Endothelial cell of umbilical vein (primary cell): ENCODE measurements at regions not wholly inside any gene's neighbourhood (a gene's known extent, or its start where the extent isn't known, plus 50 kb on each side); places are given as distances from the start of the nearest gene placed in this dataset.
"Not testable (repeated sequence)": the region's sequence is repeated elsewhere in the genome, so short reads cannot be mapped to it uniquely, and the experiment has no call there.

Experiments
- BruUV-seq: library from RNA; stranded (reverse); fragments of 400-500 nt; replicated peaks from 2 replicates; lab custom pipeline; 2021; lab: Mats Ljungman, UMichigan
- CTCF ChIA-PET: fragments of 300-600, 350-600 bp; sonication (Branson Sonifier 250); formaldehyde crosslinking; loops from one replicate; lab custom pipeline; 2021; ENCODE audit warnings: antibody characterized with exemption, inconsistent platforms; lab: Charles Lee
- POLR2A ChIA-PET: fragments of 300-600, 350-600 bp; sonication (Branson Sonifier 250); formaldehyde crosslinking; loops from one replicate; lab custom pipeline; 2021; ENCODE audit warnings: antibody characterized with exemption, inconsistent platforms; lab: Charles Lee
- DNase-seq: peaks from one replicate; pipeline ENCODE4 v3.0.0-alpha.2; 2011; ENCODE audit warnings: low read depth, low spot score
- FAIRE-seq: peaks from 2 replicates; lab custom pipeline; 2011; peaks lifted over from hg19 to GRCh38; lab: Jason Lieb, UNC
- H2AFZ ChIP-seq: 2 replicates; pipeline ENCODE4 v1.6.0; 2012; ENCODE audit warnings: low read depth, low read length, control low read depth, inconsistent platforms
- H3K27ac ChIP-seq: 2 replicates; pipeline ENCODE4 v1.5.1; 2011; ENCODE audit warnings: low read depth, mild to moderate bottlenecking, control low read depth, low read length, moderate library complexity; ENCODE audit not compliant: insufficient read depth
- H3K27me3 ChIP-seq, 2 experiments: 2 replicates each; pipeline versions ENCODE4 v1.6.0 to v1.6.1; 2011; ENCODE audit warnings: low read length in 2 of 2, mixed read lengths in 1 of 2; ENCODE audit not compliant: control insufficient read depth in 2 of 2, insufficient read depth in 2 of 2
- H3K36me3 ChIP-seq, 2 experiments: 2 replicates in 1 of 2; 3 replicates in 1 of 2; pipeline ENCODE4 v1.5.1; 2011; ENCODE audit warnings: low read length in 2 of 2, mild to moderate bottlenecking in 1 of 2, moderate library complexity in 1 of 2; ENCODE audit not compliant: control insufficient read depth in 2 of 2, insufficient read depth in 2 of 2; ENCODE audit errors: extremely low read depth in 1 of 2
- H3K4me1 ChIP-seq: 3 replicates; pipeline ENCODE4 v1.5.1; 2011; ENCODE audit warnings: mild to moderate bottlenecking, low read length; ENCODE audit not compliant: control insufficient read depth, insufficient read depth; ENCODE audit errors: extremely low read depth
- H3K4me2 ChIP-seq: 2 replicates; pipeline ENCODE4 v1.6.1; 2011; ENCODE audit warnings: low read length, control low read depth, mixed read lengths; ENCODE audit not compliant: insufficient read depth
- H3K4me3 ChIP-seq, 3 experiments: fragments of 200-600 bp in 1 of 3; sonication (generic), shearing (Covaris generic) in 1 of 3; replicated peaks in 1 of 3; 2 replicates each; pipeline ENCODE4 v1.5.1; 2011 to 2016; ENCODE audit warnings: control low read depth in 3 of 3, low read length in 3 of 3, mild to moderate bottlenecking in 2 of 3, inconsistent platforms in 1 of 3, low read depth in 1 of 3, moderate library complexity in 1 of 3; ENCODE audit not compliant: insufficient read depth in 1 of 3
- H3K79me2 ChIP-seq: 2 replicates; pipeline ENCODE4 v1.6.0; 2012; ENCODE audit warnings: low read length, inconsistent platforms; ENCODE audit not compliant: control insufficient read depth, insufficient read depth
- H3K9ac ChIP-seq: replicated peaks from 2 replicates; pipeline ENCODE3; 2011; ENCODE audit warnings: low read length, control low read depth; ENCODE audit not compliant: insufficient read depth; ENCODE audit errors: extremely low read depth
- H3K9me1 ChIP-seq: replicated peaks from 3 replicates; pipeline ENCODE4 v1.6.0; 2011; ENCODE audit warnings: mild to moderate bottlenecking, low read length; ENCODE audit not compliant: control insufficient read depth, insufficient read depth; ENCODE audit errors: extremely low read depth
- H3K9me3 ChIP-seq: replicated peaks from 2 replicates; pipeline ENCODE4 v1.5.1; 2012; ENCODE audit warnings: low read length, inconsistent platforms; ENCODE audit not compliant: control insufficient read depth, insufficient read depth
- H4K20me1 ChIP-seq: replicated peaks from 2 replicates; pipeline ENCODE3; 2011; ENCODE audit warnings: mild to moderate bottlenecking, low read length; ENCODE audit not compliant: control insufficient read depth, insufficient read depth; ENCODE audit errors: extremely low read depth
- CTCF ChIP-seq, 2 donors: IDR thresholded peaks; 1 replicate in 1 of 2; 2 replicates in 1 of 2; pipeline ENCODE4 v1.5.1; 2011; ENCODE audit warnings: low read length in 2 of 2, mild to moderate bottlenecking in 2 of 2, moderate library complexity in 2 of 2, control low read depth in 1 of 2, inconsistent platforms in 1 of 2, low read depth in 1 of 2; ENCODE audit not compliant: insufficient read depth in 1 of 2; ENCODE audit errors: extremely low read depth in 1 of 2
- EZH2 ChIP-seq: IDR thresholded peaks from 2 replicates; pipeline ENCODE4 v1.6.1; 2012; ENCODE audit warnings: borderline replicate concordance, low read depth, mild to moderate bottlenecking, moderate library complexity, low read length, inconsistent platforms; ENCODE audit not compliant: severe bottlenecking
- FOS ChIP-seq: IDR thresholded peaks from 2 replicates; pipeline ENCODE4 v1.6.1; 2011; ENCODE audit warnings: mild to moderate bottlenecking, low read length, moderate library complexity, borderline replicate concordance; ENCODE audit not compliant: insufficient read depth
- GATA2 ChIP-seq: IDR thresholded peaks from 2 replicates; pipeline ENCODE4 v1.7.0; 2011; ENCODE audit warnings: low read depth, mild to moderate bottlenecking, moderate library complexity, mixed read lengths, low read length; ENCODE audit not compliant: insufficient read length, insufficient read depth
- JUN ChIP-seq: IDR thresholded peaks from 2 replicates; pipeline ENCODE4 v1.6.1; 2011; ENCODE audit warnings: borderline replicate concordance, low read depth; ENCODE audit not compliant: insufficient read length, insufficient read depth
- MAX ChIP-seq: IDR thresholded peaks from 2 replicates; pipeline ENCODE4 v1.6.1; 2011; ENCODE audit not compliant: insufficient read depth, insufficient read length
- MYC ChIP-seq: IDR thresholded peaks from one replicate; pipeline ENCODE4 v1.6.1; 2011; ENCODE audit warnings: mild to moderate bottlenecking, low read depth, low read length
- POLR2A ChIP-seq: IDR thresholded peaks from 2 replicates; pipeline ENCODE4 v1.6.1; 2012; ENCODE audit warnings: low read depth, mild to moderate bottlenecking, control low read depth, low read length
- POLR2AphosphoS5 ChIP-seq: IDR thresholded peaks from 2 replicates; pipeline ENCODE4 v1.6.1; 2012; ENCODE audit warnings: low read depth, mild to moderate bottlenecking, control low read depth, low read length, moderate library complexity; ENCODE audit not compliant: insufficient read depth
- dilution Hi-C: fragments of 300-500 bp; cut with MboI; formaldehyde crosslinking; loops from one replicate; pipeline ENCODE4 v1.15.0; 2019; ENCODE audit warnings: low sequenced_read_pairs; ENCODE audit not compliant: extremely low pct_ligation_motif_present
- intact Hi-C: fragments of 100-400 bp; cut with micrococcal nuclease; formaldehyde crosslinking; loops from one replicate; pipeline ENCODE4 v1.10.0; 2022

- H3K4me1 ChIP-seq, CTCF ChIA-PET, dilution Hi-C loops, H3K4me3 ChIP-seq, DNase-seq, H3K9me1 ChIP-seq, H3K79me2 ChIP-seq, POLR2A ChIA-PET, H2AFZ ChIP-seq, H3K4me2 ChIP-seq, BruUV-seq, H3K9ac ChIP-seq, H3K27ac ChIP-seq, H3K36me3 ChIP-seq, H3K27me3 ChIP-seq, FAIRE-seq, H3K9me3 ChIP-seq, H4K20me1 ChIP-seq, intact Hi-C loops: not testable (repeated sequence)
Observed at GRCh38 chrX:43451976-43452686, 204.0 kb upstream of the MAOA start.

GRCh38 chrX:43456063-43456462, 200.0 kb upstream of the MAOA start:
- H2AFZ ChIP-seq: no peak overlapping the region
- no peaks in the 10 kb centered on the region for H3K36me3 ChIP-seq
- ChIA-PET CTCF (no interaction called here), POLR2A (no interaction called here)
- no peaks in the 10 kb centered on the region for H3K4me1 ChIP-seq
- no TSS peak for BruUV-seq
- H4K20me1 ChIP-seq: no peaks in the 10 kb centered on the region
- no peak overlapping the region for H3K4me2 ChIP-seq
- H3K79me2 ChIP-seq: no peaks in the 10 kb centered on the region
- no peaks in the 10 kb centered on the region for H3K9me3 ChIP-seq
- H3K27me3 ChIP-seq: no peaks in the 10 kb centered on the region
- DNase-seq: no peak
- intact Hi-C loops: no loop called here
- no peak overlapping the region for H3K27ac ChIP-seq
- TF ChIP-seq CTCF (IDR thresholded peaks at IDR 0.05; ENCODE audit: extremely low read depth in 1 of 2, insufficient read depth in 1 of 2, low read depth in 1 of 2, low read length in 2 of 2) (no peak), GATA2 (no peak), FOS (no peak), JUN (no peak), MYC (no peak), EZH2 (no peak), POLR2AphosphoS5 (no peak), POLR2A (no peak), MAX (no peak)
- dilution Hi-C loops: no loop called here
- no peak overlapping the region for H3K9ac ChIP-seq
- H3K9me1 ChIP-seq: no peaks in the 10 kb centered on the region
- H3K4me3 ChIP-seq: no peak overlapping the region
- FAIRE-seq: no peak
